OCI-LY3 (cell line): ENCODE measurements at regions not wholly inside any gene's neighbourhood (a gene's known extent, or its start where the extent isn't known, plus 50 kb on each side); places are given as distances from the start of the nearest gene placed in this dataset.

Experiments used
- EZH2phosphoT487 ChIP-seq: fragments of 200-600 bp; shearing (Covaris generic); IDR thresholded peaks from 2 replicates; pipeline ENCODE4 v1.6.1; 2018; ENCODE audit warnings: antibody characterized with exemption, mixed run types, low read depth
- TF ChIP-seq, protein P1 (sequence below): fragments of 200-600, 300-600 bp; sonication (generic); IDR thresholded peaks from 2 replicates; pipeline ENCODE4 v1.5.1; 2014; ENCODE audit warnings: antibody characterized with exemption, low read length, low read depth

DNA sequence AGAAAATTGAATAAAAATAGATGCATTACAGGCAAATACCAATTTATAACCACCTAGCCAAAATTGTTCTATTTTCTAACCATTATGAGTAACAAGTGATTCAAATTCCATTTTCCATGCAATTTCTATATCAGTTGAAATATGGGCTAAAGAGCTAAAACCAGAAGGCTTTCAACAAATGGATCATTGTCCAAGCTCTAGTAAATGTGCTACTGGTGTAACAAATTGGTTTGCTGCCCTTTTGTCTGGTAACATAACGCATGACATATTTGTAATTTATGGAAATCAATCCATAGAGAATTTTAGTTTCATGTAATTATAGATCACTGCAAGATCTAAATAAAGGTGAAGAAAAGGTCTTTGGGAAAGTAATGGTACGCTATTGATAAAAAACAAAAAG is 708.0 kb upstream of the GRAMD2B start:
- TF ChIP-seq, protein P1, sequence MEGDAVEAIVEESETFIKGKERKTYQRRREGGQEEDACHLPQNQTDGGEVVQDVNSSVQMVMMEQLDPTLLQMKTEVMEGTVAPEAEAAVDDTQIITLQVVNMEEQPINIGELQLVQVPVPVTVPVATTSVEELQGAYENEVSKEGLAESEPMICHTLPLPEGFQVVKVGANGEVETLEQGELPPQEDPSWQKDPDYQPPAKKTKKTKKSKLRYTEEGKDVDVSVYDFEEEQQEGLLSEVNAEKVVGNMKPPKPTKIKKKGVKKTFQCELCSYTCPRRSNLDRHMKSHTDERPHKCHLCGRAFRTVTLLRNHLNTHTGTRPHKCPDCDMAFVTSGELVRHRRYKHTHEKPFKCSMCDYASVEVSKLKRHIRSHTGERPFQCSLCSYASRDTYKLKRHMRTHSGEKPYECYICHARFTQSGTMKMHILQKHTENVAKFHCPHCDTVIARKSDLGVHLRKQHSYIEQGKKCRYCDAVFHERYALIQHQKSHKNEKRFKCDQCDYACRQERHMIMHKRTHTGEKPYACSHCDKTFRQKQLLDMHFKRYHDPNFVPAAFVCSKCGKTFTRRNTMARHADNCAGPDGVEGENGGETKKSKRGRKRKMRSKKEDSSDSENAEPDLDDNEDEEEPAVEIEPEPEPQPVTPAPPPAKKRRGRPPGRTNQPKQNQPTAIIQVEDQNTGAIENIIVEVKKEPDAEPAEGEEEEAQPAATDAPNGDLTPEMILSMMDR: no peak
- TF ChIP-seq EZH2phosphoT487: no peak
